GM12873 (cell line): ENCODE measurements at regions not wholly inside any gene's neighbourhood (a gene's known extent, or its start where the extent isn't known, plus 50 kb on each side); places are given as distances from the start of the nearest gene placed in this dataset.

Experiments
- CTCF ChIP-seq: IDR thresholded peaks from 2 replicates; pipeline ENCODE4 v1.5.1; 2012; ENCODE audit warnings: low read depth, mild to moderate bottlenecking, moderate library complexity, low read length, control low read depth; ENCODE audit not compliant: insufficient read depth; ENCODE audit errors: missing control alignments

DNA sequence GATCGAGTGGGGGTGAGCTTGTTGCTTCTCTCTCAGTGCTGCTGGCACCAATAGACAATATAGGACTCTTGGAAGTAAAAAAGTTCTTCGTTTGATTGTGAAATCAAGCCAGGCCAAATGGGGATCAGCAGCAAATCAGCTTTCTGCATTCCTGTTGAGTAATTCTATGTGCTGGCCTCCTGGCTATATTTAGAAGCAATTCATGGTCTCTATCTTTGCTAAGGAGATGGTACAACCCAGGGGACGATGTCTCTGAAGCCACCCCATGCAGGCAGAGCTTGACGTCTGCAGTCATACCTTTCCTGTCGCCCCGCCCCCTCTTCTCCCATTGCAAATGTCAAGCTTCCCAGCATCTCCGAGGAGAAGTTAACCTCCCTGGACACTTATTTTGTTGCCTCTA lies 199.1 kb downstream of the SCP2D1 start:
- no peak for TF ChIP-seq CTCF

DNA sequence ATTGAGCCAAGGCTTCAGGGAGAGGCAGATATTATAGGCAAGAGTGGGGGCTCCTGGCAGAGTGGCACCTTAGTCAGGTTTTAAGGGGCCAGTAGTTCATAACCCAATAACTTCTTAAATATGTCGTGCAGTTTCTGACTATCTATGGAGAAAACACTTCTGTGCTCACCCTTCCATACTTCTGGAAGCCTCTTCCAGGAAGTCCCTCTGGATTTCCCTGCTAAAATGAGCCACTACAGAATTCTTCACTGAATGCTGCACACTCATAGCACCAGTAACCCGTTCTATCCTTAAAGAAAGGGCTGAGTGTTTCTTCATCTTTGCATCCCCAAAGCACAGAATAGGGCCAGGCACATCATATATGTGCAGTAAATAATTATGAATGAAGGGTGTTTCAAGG lies 198.5 kb upstream of the SLC24A3 start:
- TF ChIP-seq CTCF, result no peak

DNA sequence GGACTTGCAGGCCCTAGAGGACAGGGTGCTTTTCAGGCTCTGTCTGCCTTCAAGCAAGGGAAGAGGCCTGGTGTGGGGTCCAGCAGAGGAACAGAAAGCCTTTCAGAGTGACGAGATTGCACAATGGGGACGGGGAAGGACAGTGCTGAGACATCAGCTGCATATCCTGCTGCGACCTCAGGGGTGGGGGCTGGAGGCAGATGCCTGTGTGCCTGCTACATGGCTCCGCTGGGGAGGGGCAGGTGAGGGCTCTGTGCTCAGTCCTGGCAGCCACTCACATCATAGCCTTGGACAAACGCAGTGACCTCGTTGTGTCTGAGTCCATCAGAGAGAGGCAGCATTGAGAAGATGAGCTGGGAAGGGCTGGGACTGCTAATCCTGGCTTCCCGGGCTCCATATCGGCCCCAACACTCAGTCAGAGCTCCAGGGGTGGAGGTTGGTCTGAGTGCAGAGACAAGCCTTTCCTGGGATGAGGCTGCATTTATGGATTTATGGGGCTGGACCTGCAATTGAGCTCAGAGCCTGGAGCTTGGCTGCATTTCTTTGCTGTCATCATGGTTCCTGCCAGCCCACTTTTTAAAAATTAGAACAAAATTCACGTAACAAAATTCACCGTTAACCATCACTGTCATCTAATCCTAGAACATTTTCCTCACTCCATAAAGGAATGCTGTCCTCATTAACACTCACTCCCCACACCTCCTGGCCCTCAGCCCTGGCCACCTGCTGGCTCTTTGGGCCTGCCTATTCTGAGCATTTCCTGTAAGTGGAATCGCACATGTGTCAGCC lies 196.9 kb upstream of the SLC24A3 start:
- TF ChIP-seq CTCF, result no peak

DNA sequence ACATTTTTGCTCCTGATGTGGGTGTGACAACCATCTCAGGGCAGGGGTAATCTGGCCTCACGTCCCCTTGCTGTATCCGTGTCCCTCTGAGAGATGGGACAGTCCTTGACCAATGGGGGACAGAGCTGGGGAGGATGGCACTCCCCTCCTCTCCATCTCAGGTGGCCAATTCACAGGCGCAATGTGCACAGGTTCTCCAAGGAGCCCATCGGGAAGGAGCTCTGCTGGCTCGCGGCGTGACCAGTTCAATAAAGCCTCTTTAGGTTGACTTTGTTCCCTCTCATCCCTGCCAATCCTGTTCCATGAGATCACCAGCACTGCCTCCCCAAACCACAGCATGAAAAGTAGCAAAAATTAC lies 196.3 kb upstream of the SLC24A3 start:
- no peak for TF ChIP-seq CTCF

GRCh38 chr20:19017104-19017690 lies 195.2 kb upstream of the SLC24A3 start:
- no peak for TF ChIP-seq CTCF

DNA sequence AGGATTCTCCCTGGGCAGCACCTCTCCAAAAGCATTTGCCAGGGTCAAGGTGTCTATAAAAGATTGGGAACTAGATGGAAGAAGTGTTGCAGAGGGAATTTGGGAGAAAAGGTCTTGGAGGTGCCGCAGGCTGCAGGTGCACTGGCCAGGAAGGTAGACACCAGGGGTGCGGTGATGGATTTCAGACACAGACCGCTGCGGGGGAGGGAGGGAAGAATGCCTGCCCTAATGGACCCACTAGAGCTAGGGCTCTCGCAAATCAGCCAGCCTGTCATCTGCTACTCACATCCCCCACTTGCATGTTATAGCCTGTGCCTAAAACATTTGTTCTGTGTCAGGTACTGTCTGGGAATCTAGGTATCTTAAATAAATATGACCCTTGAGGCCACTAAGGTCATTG lies 193.6 kb upstream of the SLC24A3 start:
- no peak for TF ChIP-seq CTCF

DNA sequence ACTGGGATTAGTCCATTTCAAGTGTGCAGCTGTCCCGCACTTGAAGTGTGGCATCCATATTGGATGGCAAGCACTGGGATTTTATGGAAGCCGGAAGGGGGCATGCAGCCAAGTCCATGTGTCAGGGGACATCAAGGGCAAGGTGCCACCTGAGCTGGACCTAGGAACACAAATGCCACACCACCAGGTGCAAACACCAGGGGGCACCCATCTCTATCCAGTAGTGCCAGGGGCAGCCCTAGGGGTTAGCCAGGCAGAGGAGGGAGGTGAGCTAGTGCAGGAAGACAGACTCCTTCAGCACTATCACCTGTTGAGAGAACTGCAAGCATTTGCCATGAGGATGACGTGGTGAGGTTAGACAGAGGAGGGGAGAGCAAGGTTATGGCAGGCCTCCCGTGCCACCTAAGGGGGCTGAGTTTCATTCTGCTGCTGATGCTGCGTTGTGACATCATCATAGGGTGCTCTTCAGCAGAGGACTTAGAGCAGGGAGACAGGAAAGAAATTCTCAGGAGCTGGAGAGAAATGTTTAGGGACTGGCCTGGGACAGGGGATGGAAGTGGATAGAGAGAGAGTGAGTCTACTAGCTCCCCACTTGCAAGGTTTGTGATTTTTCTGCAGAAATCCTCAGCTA lies 192.6 kb upstream of the SLC24A3 start:
- TF ChIP-seq CTCF, result peak; percentile 32
